GM13976 (cell line): ENCODE measurements at regions not wholly inside any gene's neighbourhood (a gene's known extent, or its start where the extent isn't known, plus 50 kb on each side); places are given as distances from the start of the nearest gene placed in this dataset.

Experiments used
- DNase-seq: peaks from one replicate; pipeline ENCODE4 v3.0.0; 2012; ENCODE audit warnings: low spot score
- in situ Hi-C: fragments of 300-500 bp; cut with MboI; formaldehyde crosslinking; loops from one replicate; pipeline ENCODE4 v1.12.0; 2022; ENCODE audit warnings: low sequenced_read_pairs, mixed read lengths, inconsistent platforms; ENCODE audit not compliant: unreplicated experiment
- TF ChIP-seq, protein P1 (sequence below): IDR thresholded peaks from 2 replicates; pipeline ENCODE4 v1.5.1; 2012; ENCODE audit warnings: borderline replicate concordance, mild to moderate bottlenecking; ENCODE audit not compliant: insufficient read depth; ENCODE audit errors: extremely low read depth, missing control alignments, control extremely low read depth

DNA sequence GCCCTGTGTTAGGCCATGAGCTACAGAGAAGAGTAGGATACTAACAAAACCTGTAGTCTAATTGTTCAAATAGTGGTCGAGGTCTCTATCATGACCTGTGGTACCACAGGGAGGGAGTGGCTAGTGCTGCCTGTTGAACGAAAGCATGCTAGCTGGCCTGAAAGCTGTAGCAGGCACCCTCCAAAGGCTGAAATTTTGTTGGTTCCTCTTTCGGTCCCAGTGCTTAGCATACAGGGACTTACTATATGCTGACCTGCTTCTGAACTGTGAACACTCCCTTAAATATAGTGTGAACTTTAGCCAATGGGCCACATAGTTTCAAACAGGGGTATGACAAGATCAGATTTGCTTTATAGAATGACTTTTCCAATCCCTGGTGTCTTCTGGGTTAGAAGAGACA is 113.4 kb downstream of the PJA1 start:
- no peak for DNase-seq
- TF ChIP-seq, protein P1, sequence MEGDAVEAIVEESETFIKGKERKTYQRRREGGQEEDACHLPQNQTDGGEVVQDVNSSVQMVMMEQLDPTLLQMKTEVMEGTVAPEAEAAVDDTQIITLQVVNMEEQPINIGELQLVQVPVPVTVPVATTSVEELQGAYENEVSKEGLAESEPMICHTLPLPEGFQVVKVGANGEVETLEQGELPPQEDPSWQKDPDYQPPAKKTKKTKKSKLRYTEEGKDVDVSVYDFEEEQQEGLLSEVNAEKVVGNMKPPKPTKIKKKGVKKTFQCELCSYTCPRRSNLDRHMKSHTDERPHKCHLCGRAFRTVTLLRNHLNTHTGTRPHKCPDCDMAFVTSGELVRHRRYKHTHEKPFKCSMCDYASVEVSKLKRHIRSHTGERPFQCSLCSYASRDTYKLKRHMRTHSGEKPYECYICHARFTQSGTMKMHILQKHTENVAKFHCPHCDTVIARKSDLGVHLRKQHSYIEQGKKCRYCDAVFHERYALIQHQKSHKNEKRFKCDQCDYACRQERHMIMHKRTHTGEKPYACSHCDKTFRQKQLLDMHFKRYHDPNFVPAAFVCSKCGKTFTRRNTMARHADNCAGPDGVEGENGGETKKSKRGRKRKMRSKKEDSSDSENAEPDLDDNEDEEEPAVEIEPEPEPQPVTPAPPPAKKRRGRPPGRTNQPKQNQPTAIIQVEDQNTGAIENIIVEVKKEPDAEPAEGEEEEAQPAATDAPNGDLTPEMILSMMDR: no peak
- in situ Hi-C loops: no loop called here

DNA sequence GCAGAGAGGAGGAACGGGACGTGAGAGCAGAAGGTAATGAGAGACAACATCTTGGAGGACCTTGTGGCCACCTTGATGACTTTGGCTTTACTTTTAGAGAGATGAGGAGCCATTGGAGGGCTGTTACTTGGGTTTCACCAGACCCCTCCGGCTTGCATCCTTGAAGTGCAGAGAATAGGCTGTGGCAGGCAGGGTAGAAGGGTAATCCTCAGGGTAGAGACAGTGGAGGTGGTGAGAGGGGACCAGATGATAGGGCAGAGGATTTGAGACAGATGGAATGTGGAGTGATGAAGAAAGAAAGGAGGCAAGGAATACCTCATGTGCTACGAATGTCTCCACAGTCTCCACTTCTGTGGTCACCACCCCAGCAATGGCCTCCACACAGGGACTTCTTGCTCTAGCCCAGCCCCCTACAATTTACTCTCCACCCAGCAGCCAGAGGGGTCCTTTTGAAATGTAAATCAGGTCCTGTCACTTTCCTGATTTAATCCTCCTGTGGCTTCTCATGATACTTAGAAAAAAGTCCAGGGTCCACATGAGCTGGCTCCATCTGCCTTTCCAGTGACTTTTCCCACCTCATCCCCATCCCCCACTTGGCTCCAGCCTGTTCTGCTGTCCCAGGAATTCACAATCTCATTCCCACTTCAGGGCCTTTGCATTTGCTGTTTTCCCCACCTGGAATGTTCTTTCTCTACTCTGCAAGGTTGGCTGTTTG is 115.0 kb downstream of the PJA1 start:
- in situ Hi-C loops: no loop called here
- TF ChIP-seq, protein P1: no peak
- DNase-seq: no peak

DNA sequence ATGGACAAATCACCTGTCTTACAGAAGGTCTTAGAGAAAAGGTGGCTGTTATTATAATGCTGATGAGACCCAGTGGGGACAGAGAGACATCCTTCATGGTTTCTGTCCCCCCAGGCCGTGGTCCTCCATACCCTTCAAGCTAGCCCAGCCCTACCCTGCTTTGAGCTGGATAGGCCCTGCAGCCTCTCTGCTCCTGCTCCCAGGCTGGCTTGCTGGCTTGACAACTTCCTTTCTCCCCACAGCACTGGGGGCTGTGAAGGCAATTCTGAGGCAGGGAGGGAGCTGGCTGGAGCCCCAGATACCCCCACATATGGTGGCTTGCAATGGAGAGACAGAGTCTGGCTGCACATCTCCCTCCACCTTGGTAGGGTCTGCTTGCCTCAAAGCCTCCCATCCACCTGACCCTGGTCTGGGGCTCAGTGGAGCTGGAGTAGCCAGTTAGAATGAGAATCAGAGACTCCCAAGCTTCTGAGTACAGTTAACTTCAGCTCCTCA is 118.2 kb downstream of the PJA1 start:
- DNase-seq: no peak
- TF ChIP-seq, protein P1: no peak
- in situ Hi-C loops: no loop called here

DNA sequence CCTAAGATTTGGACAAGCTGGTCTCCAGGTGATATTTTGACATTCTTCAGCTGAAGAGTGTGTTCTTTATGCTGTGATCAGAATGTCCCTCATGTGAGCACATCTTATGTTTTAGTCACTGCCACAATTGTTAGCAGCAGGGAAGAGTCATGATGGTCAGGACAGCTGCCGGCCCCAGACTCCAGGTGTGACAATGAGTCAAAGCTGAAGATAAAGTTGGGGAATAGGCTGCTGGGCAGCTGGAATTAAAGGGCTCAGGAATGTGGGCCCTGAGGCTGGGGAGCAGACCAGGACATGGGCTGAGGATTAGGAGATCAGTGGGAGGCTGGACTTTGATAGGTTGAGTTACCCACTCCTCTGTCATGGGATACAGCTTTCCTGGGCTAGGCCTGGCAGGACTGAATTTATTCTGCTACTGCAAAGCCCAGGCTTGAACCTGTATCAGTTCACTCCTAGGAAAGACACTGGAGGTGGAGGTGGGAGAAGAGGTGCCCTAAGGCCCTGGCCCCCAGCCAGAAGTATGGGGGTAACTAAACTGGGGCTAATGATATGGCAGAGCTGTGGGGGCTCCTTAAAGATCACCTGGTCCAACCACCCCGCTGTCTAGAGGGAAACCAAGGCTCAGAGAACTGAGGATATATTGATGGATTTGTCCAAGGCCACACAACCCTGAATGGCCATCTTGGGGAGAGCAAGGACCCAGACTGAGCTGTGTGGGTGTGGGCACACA is 119.5 kb downstream of the PJA1 start:
- TF ChIP-seq, protein P1: no peak
- in situ Hi-C loops: no loop called here
- DNase-seq: no peak

DNA sequence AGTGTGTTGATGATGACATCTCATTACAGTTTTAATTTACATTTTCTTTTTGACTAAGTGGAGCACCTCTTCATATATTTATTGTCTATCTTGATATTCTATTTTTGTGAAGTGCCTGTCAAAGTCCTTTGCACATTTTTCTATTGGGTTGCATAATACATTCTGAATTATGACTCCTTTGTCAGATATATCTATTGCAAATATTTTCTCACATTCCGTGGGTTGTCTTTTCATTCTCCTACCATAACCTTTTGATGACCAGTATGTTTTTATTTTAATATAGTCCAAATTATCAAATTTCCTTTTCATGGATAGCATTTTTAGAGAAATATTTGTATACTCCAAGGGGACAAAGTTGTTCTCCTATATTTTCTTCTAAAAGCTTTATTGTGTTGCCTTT is 126.4 kb downstream of the PJA1 start:
- in situ Hi-C loops: no loop called here

DNA sequence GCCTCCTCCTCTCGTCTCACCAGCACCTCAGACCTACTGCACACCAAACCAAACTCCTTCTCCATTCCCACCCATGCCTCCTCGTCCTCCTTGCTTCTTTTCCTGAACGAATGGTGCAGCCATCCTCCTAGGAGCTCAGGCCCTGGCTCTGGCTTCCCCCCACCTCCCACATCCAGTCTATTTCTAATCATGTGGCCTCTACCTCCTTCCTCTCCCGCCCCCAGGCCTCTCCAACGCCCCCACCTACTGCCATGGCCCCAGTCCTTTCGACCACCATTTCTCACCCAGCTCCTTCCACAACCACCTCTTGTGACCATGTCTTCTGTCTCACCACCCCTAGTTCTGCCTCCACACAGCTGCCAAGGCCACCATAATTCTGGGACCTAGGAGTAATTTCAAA is 127.1 kb downstream of the PJA1 start:
- in situ Hi-C loops: no loop called here
- TF ChIP-seq, protein P1: no peak
- DNase-seq: no peak

More for the DNA sequence above, 126.4 kb downstream of the PJA1 start:
- no peak for DNase-seq
- TF ChIP-seq, protein P1: no peak

DNA sequence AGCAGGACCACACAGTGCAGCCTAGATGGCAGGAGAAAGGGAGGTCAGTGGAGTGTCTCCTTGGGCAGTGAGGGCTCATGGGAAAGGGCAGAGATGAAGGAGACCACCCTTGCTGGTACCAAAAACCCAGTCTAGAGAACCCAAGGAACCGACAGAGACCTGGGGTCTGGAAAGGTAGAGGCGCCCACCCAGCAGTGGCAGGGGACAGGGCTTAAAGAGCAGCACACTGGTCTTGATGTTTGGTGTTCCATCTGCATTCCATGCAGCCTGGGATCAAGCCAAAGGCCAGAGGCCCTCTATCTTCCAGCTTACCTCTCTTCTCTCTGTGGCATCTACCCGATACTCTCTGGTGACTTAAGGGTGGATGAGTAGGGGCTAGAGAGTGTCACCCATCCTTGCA is 127.5 kb downstream of the PJA1 start:
- DNase-seq: no peak
- in situ Hi-C loops: no loop called here
- TF ChIP-seq, protein P1: no peak
